NCI-H2227 (cell line): ENCODE measurements at regions not wholly inside any gene's neighbourhood (a gene's known extent, or its start where the extent isn't known, plus 50 kb on each side); places are given as distances from the start of the nearest gene placed in this dataset.
"Not testable (repeated sequence)": the region's sequence is repeated elsewhere in the genome, so short reads cannot be mapped to it uniquely, and the experiment has no call there.

Experiments
- DNase-seq: peaks from one replicate; lab custom pipeline; 2025; ENCODE audit not compliant: unreplicated experiment; lab: John Stamatoyannopoulos, UW

DNA sequence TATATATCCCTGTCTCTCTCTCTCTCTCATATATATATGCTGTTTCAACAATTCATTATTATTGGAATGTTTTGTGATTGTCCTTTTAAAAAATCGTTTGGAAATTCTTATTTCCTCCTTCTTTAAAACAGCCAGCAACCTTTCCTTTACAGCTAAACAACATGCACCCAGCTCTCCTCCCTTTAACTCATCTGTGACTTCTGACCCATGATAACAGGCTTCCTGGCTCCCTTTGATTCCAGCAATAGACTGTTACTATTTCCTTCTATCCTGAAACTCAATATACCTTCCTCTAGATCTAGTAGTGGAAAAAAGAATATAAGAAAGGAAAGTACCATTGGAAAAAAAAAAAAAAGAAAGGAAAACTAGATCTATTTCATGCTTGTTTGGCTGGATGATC, 254.7 kb upstream of the RGMB start:
- DNase-seq: no peak

DNA sequence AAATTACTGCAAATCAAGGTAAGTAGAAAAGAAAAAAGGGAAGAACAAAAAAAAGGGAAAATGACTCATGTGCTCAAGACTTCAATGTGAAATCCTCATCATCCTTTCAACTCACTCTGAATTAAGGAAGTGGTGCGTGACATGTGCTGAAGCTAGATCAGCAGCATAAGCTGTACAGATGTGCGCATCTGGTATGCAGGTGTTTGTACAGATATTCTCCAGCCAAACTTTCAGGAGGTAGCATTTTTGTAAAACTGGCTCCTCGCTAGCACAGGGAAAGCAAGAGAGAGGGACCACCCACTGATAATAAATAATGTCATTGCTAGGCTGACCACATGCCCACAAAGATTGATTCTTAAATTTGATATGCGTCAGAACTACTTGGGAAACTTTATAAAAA, 253.9 kb upstream of the RGMB start:
- no peak for DNase-seq

DNA sequence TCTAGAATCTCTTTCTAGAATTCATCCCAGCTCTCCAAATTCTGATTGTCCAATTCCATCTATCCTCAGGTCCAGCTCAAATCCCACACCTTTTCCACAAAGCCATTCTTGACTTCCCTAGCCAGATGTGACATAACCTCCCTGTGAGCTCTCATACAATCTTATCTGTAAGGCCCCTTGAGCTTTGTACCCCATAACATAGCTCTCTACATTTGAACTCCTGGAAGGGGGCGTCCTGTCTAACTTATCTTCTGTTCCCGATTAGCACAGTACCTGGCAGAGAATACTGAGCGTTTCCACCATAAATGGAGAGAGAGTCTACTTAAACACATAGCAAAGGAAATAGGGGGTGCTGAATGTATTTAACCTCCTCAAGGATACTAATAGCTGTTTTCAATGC, 251.6 kb upstream of the RGMB start:
- DNase-seq: no peak

DNA sequence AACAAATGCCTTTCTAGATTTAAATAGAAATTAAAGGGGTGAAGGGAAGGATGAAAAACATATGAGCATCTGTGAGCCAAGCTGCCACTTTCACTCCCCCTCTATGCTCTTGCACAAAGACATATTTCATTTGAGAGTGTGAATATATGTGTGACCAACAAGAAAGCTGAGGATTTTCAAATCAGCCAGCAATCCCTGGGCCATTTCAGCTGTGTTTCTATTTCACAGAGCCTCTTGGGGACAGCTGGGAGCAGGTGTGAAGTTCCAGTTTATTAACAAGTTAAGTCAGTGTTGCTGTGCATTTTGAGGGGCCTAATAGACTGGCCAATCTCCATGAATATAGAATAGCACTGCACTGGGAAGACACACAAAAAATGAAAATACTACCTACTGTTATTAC, 248.7 kb upstream of the RGMB start:
- DNase-seq: no peak

DNA sequence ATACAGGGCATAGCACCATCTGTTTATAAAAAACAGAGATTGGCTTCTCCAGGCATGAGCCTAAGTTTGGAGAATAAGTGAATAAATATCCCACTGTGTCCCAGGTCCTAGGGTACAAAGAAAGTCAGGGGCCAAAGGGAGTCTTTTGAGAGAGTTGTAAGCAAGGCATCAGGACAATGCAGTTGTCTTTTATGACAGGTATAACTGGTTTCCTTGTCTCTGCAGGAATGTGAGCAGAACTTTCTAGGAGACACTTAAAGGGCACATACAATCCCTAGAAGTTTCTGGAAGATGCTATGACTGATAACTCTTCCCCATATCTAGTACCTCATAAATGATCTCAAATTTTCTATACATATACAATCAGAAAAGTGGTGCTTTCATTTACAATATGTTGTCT, 245.6 kb upstream of the RGMB start:
- no peak for DNase-seq

DNA sequence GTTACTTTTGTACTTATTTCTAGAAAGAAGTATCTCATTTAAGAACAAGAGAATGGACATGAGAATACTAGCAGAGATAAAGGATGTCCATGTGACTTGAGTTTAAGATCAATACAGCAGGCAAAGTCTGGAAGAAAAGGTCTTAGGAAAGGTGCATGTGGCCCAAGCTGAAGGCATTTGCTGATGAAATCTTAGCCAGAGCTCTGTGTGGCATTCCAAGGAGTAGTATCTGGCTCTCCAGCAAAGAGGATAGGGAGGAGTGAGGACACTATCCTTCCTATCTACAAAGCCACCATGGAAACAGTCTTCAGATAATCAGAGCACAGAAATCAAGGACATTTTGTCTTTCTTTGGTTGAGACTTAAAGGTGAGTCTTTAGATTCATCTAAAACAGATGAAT, 244.1 kb upstream of the RGMB start:
- no peak for DNase-seq

DNA sequence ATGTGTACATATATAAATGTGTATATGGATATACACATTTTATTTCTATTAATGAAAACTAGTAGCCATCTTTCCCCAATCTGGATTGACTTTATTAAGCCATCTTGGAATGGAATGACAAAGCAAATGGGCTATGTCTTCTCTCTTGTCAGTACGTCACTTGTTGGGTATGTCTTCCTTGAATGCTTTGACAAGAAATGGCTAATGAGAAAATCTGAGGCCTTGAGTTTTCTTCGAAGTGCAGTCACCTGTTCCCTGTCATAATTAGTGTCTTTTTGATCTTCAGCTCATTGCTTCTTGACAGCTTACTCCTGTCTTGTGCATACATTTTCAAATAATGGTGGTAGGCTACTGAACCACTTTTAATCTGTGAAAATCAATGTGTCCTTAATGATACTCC, 243.2 kb upstream of the RGMB start:
- DNase-seq: no peak

DNA sequence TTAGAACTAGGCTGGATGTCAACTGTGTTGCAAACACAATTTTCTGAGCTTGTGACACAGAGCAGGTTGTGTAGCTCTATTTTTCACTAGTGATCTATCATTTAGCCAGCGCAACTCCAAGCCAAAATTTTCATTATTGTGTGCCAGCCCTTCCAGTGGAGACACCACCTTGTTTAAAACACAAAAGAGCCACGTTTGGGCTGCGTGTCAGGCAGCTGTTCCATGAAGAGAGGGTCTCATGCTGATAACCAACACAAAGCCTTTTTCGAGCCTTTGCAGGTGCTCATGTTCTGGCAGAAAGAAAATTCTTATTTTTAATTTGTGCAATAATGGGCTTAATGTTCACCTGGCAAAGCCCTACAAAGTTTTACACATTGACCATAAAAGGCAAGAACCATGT, 237.6 kb upstream of the RGMB start:
- DNase-seq: no peak

DNA sequence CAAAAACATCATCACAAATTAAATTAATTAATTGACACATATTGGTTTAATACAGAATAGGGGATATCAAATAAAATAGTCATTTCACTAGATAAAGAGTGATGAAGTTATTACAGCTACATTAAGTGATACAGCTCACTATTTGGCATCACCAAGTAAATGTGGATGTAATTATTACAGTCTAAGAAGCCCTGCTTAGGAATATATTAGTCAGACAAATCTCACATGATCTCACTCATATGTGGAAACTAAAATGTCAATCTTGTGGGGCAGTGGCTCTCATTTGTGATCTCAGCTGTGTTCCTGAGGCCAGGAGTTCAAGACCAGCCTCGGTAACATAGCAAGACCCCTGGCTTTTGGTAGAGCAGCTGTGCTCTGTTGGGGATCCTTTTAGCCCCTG, 233.4 kb upstream of the RGMB start:
- DNase-seq: no peak

DNA sequence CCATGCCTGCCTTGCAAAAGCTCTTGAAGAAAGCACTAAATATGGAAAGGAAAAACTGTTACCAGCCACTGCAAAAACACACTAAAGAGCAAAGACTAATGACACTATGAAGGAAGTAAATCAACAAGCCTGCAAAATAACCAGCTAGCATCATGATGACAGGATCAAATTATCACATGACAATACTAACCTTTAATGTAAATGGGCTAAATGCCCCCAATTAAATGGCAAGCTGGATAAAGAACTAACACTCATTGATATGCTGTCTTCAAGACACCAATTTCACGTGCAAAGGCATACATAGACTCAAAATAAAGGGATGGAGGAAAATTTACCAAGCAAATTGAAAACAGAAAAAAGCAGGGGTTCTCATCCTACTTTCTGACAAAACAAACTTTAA, 231.8 kb upstream of the RGMB start:
- DNase-seq: no peak

DNA sequence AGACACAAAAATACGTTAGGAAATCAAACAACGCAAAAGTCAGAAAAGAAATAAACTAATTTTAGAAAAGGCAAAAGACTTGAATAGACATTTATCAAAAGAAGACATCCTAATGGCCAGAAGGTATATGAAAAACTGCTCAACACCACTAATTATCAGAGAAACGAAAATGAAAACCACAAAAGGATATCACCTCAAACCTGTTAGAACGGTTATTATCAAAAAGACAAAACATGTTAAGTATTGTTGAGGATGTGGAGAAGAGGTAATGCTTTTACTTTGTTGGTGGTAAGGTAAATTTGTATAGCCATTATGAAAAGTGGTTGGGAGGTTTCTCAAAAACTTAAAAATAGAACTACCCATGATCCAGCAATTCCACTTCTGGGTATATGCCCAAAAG, 230.0 kb upstream of the RGMB start:
- DNase-seq: no peak

DNA sequence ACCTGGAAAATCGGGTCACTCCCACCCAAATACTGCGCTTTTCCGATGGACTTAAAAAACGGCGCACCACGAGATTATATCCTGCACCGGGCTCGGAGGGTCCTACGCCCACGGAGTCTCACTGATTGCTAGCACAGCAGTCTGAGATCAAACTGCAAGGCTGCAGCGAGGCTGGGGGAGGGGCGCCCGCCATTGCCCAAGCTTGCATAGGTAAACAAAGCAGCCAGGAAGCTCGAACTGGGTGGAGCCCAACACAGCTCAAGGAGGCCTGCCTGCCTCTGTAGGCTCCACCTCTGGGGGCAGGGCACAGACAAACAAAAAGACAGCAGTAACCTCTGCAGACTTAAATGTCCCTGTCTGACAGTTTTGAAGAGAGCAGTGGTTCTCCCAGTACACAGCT, 226.5 kb upstream of the RGMB start:
- not testable (repeated sequence) for DNase-seq

DNA sequence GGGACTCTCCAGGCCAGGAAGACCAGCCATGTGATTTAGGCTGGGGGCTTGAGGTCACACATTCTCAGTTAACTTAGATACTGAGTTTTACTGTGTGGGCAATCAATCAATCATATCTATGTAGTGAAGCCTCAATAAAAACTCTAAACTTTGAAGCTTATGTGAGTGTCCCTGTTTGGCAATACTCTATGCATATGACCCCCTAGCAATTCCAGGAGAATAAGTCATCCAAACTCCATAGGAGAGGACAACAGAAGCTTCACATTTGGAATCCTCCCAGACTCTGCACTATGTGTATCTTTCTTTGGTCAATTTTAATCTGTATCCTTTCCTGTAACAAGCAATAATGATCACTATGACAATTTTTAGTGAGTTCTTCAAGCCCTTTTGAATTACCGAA, 216.8 kb upstream of the RGMB start:
- no peak for DNase-seq

DNA sequence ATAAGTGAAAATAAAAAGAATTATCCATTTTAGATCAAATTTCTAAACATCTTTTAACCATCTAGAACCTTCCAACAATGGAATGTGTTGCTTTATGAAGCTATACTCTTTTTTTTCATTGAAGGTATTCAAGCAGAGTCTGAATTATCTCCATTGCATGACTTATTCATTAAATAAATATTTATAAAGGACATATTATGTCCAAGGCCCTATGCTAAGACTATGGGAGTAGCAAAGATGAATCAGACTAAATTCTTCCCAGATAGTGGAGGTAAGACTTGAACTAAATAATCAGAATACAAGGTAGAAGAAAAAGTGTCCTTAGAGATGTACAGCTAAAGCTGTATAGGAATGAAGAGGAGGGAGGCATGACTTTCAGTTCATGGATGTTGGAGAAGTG, 215.5 kb upstream of the RGMB start:
- DNase-seq: no peak

DNA sequence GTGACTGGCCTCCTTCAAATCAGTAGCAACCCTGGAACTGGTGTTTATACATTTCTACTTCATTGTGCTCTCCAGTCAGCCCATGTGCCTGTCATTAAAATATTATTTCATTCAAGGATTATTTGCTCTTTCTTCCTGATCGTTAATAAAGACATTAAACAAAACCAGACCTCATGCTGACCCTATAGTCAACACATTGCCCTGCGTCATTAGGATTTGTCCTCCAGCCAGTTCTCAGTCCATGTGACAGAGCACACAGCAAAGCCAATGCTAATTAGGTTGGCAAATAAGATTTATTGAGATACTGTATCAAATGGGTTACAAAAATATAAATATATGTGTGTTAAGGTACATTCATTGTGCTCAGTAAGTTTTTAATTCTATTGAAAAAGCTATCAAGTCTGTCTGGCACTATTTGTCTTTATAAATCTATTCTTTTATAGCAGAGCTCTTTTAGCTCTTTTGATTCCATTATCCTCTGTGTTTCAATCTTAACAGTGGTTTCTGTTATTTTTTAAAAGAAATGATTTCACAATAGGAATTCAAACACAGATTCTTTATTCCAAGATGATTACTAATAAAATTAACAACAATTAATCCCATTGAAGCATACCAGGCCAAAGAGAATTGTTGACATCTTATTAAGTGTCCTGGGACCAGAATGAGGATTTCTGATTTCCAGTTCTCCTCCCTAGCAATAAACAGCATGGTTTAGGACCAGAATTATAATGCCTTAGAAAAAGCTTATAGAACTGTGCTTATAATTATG, 209.4 kb upstream of the RGMB start:
- DNase-seq: no peak

DNA sequence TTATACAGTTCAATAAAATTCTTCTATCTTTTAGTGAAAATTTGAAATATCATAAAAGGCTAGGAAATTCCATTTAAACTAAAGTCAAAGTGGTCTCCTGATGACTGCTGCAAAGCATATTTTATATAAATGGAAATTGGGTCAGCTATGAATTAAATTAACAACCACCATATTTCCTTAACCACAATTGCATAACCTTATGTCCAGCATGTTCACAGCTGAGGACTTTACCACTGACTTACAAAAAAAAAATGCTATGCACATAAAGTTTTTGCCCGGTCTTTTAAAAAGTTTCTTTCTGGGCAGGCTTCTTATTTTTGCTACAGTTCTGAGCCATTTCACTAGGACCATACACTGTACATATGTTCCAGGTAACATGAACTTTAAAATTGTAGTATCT, 208.6 kb upstream of the RGMB start:
- DNase-seq: no peak

DNA sequence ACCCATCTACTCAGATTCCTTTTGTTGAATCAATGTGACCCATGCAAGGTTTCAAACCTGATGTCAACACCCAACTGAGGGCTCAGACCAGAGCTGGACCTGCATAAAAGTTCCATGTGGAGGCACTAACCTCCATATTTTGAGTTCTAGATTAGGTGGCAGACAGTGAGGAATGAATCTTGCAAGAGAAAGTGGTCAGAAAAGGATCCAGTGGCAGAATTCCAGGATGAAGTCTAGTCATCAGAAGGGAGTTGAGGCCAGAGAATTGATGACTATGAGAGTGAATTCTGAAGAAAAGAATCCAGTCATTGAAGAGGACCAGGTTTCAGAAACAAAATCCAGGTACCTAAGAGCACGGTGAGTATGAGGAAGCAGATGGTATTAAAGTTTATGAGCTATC, 205.1 kb upstream of the RGMB start:
- DNase-seq: no peak

DNA sequence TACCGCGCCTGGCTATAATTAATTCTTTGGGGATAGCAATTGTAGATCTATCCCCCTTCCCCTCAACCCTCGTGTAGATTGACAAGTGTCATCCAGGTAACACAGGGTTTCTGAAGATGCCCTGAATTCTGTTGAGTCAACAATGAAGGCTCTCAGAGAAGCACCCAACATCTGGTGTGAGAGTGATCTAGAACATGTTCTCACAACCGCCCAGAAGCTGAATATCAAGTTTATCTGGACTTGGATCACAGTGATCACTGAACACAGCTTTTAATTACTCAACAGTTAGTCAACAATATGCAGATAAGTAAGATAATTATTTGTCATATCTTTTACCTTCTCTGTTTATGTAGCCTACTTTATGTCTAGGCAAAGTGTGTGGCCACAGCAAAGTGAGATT, 204.2 kb upstream of the RGMB start:
- DNase-seq: no peak

DNA sequence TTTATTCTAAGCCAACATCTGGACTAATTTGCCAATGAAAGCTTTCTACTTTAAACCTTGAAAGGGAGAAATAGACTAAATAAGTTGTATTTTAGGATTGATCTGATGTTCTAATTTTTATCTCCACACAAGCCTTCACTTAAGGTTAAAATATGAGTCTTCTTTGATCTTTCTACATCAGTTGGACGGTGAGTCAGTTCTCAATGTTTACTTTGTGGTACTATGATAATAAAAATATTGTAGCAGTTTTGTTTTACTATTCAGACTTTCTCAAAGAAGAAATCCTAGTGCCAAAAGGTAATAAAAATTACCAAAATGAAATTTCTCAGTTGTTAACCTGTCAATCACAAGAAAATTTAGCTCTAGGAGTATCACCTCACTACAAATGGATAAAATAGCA, 203.5 kb upstream of the RGMB start:
- DNase-seq: no peak

DNA sequence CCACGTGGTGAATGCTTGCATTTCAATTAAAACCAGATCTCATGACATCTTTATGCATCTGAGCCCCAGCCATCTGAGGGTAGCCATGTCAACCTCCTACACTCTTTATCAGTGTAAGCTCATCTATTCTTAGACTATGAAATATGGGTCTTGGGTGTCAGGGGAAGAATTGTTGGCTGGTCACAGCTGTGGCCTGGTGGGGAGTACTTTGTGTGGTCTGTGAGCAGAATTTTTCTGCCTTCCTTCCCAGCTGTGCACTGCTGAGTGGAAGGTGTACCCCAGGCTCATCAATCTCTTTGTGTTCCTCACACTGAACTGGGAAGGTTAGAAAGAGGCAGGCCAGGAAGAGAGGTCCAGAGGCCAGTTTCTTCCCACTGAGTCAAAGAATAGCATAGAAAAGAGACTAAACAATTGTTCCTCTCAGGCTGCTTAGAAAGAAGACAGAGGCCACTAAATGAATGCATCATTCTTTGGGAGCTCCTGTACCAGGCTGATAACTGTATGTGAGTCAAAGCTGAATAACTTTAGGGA, 202.7 kb upstream of the RGMB start:
- DNase-seq: peak; percentile 15

DNA sequence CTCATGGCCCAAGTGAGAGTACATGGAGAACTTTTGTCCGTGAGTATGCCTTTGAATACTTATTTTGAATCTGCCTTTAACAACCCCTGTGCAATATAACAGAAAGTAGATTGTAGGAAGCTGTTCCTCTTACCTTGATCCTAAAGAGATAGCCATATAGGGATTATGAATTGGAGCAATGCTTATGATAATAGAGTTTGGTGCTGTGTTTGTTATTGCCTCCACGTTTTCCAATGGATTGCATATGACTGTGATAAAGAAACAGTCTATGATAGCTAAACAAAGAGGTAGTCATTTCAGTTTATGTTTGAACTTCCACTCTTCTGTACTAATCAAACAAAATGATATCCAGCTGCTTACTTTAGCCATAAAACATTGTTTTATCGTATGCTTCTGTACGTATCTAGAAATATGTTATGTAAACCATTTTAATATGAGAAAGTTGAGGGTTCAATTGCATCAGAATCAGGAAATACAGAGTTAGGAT, 199.6 kb upstream of the RGMB start:
- DNase-seq: no peak

DNA sequence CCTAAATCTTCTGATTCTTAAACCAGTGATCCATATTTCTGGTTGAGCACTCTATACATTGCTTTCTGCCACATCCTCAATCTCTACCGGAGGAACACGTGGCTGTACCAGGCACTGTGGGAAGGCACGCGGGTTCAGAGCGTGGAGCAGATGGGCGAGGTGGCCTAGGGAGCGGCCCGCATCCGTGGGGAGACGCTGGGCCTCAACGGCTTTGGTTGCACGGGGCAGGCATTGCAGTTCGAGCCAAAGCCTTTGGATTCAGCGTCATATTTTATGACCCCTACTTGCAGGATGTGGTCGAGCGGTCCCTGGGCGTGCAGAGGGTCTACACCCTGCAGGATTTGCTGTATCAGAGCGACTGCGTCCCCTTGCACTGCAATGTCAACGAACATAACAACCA, 197.2 kb upstream of the RGMB start:
- DNase-seq: no peak

DNA sequence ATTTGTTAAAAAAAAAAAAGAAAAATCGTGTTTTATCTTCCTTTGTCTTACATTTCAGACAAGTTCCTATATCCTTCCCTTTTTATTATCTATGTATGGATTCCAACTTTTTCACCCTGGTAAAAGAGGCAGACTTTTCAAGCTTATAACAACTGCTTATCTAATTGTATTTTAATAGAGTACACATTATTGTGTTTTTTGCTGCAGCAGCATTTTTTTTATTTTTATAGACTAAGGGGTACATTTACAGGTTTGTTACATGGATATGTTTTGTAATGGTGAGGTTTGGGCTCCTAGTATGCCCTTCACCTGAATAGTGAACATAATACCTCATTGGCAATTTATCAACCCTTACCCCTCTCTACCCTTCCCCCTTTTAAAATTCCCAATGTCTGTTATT, 195.0 kb upstream of the RGMB start:
- no peak for DNase-seq
